ENCODE measurements at regions not wholly inside any gene's neighbourhood (a gene's known extent, or its start where the extent isn't known, plus 50 kb on each side); places are given as distances from the start of the nearest gene placed in this dataset.

GRCh38 chr14:49160983-49161382 is 425.2 kb downstream of the RPS29 start:
- TF ChIP-seq, protein P1, sequence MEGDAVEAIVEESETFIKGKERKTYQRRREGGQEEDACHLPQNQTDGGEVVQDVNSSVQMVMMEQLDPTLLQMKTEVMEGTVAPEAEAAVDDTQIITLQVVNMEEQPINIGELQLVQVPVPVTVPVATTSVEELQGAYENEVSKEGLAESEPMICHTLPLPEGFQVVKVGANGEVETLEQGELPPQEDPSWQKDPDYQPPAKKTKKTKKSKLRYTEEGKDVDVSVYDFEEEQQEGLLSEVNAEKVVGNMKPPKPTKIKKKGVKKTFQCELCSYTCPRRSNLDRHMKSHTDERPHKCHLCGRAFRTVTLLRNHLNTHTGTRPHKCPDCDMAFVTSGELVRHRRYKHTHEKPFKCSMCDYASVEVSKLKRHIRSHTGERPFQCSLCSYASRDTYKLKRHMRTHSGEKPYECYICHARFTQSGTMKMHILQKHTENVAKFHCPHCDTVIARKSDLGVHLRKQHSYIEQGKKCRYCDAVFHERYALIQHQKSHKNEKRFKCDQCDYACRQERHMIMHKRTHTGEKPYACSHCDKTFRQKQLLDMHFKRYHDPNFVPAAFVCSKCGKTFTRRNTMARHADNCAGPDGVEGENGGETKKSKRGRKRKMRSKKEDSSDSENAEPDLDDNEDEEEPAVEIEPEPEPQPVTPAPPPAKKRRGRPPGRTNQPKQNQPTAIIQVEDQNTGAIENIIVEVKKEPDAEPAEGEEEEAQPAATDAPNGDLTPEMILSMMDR (conservative IDR thresholded peaks at IDR 0.05): no peak
- TF ChIP-seq ZFX (IDR thresholded peaks at IDR 0.05): no peak

Measured in C4-2B (cell line).